SIG-M5 treated with dmso at 0.1 percent for 504 hours (cell line): ENCODE measurements at regions not wholly inside any gene's neighbourhood (a gene's known extent, or its start where the extent isn't known, plus 50 kb on each side); places are given as distances from the start of the nearest gene placed in this dataset.
"Not testable (repeated sequence)": the region's sequence is repeated elsewhere in the genome, so short reads cannot be mapped to it uniquely, and the experiment has no call there.

Source experiments
- DNase-seq: peaks from one replicate; lab custom pipeline; 2025; ENCODE audit not compliant: unreplicated experiment; lab: John Stamatoyannopoulos, UW

DNA sequence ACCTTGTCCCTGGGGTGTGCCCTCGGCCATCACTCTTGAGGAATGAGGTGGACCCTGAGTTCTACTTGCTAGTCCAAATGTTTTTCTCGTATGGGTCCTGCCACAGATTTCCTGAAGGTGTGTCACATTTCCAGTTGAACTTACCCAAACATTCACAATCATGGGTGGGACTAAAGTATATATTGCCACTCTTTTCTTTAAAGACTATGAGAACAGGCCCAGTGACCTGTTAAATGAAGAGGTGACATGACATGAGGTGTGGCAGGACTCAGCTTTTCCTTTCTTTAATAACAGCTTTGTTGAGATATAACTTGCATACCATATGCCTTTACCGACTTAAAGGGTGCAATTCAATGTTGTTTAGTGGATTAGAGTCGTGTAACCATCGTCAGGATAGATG is 177.2 kb upstream of the EXOC2 start:
- DNase-seq: no peak

DNA sequence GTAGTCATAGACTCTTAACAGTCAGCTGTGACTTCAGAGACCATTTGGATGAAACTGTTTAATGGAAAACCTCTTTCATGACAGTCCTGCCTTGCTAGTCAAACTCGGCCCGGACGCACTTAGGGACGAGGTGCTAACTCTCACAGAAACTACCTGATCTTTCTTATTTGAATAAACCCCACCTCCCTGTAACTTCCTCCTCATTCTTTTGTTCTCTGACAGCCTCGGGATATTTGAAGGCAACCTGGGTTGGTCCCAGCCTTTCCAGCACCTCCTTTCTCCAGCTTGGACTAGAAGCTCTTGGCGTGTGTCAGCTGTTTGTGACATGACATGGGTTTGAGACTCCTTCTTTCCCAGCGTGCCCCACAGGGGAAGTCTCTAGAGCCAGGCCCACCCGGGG is 175.3 kb upstream of the EXOC2 start:
- no peak for DNase-seq

DNA sequence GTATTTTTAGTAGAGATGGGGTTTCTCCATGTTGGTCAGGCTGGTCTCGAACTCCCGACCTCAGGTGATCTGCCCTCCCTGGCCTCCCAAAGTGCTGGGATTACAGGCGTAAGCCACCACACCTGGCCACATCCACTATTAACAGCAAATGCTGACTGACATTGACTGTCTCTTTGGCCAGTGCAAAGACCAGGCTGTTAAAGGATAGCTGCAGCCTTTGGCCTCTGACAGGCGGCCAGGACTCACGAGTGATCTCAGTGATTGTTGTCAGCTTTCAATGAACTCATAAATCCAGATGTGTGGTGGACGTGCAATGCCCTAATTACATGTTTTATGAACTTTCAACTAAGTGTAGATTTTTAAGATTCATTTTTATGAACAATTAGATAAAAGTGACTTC is 174.4 kb upstream of the EXOC2 start:
- no peak for DNase-seq

DNA sequence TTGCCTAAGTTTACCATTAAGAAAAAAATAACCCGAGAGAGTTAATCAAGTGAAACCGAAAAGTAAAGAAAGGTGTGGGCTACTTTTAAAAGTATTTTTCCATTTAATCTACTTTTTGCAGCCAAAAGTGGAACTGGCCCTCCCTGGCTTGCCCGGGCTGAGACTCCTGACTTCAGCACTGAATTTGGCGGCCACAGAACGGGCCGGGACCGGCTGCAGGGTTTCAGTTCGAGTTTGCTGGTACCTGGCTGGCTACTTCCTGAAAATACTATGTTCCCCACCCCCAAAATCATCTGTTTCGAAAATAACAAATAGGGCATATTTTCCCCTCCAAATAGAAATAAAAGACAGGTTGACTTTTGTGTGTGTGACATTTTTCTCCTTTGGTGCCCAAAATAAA is 173.4 kb upstream of the EXOC2 start:
- DNase-seq: no peak

DNA sequence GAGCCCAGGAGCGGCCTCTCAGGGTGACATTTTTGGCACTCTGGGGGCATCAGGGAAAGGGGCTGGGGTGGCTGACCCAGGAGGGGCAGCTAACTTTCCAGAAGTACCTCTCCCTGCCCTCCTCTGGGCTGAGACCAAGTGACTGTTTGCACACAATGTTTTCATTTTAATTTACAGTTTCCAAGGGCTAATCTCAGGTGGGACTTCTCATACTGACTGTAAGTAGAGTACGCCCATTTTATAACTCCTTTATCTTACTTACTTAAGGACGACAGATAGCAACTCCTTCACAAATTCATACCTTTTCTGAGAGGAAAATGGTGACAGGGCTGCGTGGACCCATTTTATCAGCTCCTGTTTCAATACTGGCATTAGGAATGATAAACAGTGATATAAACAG is 172.9 kb upstream of the EXOC2 start:
- DNase-seq: no peak

DNA sequence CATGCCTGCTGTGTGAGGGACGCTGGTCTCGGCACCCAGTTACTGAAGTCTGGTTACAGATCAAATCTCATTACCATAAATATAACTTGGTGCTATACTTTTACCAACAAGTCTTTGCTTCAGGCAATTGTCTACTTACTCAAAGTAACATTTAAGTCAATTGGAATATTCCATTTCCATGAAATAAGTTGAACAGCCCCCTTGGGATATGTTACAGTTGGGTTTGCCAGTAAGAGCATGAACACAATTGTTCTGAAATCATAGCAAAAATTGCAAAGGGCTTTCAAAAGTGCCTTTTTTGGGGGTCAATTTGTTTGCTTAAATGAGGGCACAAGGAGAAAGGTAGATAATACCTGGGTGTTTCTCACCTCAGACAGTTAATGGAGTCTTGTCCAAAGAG is 170.9 kb upstream of the EXOC2 start:
- DNase-seq: no peak

DNA sequence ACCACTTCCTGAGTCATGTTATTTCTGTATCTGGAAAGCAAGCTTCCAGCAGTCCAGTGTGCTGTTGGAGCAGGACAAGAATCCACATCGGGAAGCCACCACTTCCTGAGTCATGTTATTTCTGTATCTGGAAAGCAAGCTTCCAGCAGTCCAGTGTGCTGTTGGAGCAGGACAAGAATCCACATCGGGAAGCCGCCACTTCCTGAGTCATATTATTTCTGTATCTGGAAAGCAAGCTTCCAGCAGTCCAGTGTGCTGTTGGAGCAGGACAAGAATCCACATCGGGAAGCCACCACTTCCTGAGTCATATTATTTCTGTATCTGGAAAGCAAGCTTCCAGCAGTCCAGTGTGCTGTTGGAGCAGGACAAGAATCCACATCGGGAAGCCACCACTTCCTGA is 170.2 kb upstream of the EXOC2 start:
- not testable (repeated sequence) for DNase-seq

DNA sequence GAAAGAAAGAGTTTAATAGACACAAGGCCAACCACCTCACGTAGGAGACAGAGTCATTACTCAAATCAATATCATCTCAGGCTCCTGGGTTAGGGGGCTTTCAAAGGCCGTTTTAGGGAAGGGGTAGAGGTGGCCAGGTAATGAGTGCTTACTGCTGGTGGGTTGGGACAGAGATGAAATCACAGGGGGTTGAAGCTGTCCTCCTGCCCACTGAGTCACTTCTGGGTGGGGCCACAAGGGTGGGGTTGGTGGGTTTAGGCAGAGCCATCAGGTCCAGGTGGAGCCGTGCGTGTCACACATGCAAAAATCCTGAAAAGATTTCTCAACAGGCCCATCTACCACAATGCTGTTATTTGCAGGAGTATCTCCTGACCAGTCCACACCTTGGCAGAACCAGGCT is 167.0 kb upstream of the EXOC2 start:
- DNase-seq: no peak

DNA sequence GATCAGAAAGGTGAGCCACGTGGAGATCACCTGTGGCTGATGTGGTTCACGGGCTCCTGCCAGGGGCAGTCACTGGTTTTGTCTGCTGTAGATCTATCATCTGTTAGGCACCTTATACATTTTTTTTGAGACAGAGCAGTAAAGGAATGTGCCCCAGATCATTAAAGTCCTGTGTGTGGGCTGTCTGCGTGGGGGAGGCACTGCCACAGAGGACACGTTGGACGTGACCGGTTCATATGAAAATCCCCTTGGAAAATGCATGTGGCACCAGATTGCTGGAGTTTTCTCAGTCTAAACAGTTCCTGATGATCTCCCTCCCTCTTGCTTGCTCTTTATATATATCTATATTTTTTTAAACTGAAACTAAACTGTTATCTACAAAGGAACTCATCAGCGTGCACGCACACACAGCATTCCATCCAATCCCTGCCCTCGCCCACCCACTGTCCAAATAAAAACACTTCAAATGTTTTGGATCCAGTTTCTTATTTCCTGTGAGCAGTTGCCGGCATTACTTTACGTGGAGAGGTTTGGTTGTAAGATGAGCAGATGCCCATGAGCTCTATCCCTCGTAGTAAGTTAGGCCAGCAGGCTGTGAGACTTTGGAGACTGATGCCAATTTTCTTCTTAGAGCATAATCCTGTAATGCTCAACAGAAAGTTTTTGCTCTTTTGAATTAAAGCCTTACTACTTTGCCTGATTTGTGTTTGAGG is 161.6 kb upstream of the EXOC2 start:
- DNase-seq: no peak

DNA sequence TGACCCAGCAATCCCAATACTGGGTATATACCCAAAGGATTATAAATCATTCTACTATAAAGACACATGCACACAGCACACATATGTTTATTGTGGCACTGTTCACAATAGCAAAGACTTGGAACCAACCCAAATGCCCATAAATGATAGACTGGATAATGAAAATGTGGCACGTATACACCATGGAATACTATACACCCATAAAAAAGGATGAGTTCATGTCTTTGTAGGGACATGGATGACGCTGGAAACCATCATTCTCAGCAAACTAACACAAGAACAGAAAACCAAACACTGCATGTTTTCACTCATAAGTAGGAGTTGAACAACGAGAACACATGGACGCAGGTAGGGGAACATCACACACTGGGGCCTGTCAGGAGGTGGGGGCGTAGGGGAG is 159.3 kb upstream of the EXOC2 start:
- DNase-seq: not testable (repeated sequence)

DNA sequence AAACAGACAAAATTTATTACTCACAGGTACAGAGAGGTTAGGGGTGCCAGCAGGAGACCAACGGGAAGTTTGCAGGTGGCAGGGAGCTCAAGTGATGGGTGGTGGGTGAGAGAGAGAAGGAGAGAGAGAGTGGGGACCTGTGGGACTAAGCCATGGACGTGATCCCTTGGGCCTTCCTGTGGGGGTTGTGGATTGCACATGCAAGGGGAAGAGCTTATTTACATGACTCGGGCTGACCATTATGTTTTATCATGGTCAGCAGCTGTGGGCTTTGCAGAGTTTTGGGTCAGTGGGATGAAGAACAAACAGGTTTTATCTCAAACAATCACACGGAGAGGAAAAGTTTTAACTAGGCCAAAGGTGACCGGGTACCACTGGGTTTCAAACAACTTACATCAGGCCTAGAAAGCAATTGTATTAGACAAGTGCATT is 156.2 kb upstream of the EXOC2 start:
- DNase-seq: no peak

DNA sequence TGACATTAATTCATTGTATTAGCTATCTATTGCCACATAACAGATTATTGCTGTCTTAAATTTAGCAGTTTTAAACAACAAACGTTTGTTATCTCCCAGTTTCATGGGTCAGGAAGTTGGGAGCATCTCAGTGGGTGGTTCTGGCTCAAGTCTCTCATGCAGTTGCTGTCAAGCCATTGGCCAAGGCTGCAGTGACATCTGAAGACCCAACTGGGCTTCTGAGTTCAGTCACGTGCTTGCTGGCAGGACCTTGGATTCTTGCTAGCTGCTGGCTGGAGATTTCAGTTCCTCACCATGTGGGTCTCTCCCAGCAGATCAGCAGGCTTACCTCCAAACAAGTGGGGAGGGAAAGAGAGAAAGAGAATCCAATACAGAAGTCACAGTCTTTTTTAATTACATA is 152.6 kb upstream of the EXOC2 start:
- no peak for DNase-seq

DNA sequence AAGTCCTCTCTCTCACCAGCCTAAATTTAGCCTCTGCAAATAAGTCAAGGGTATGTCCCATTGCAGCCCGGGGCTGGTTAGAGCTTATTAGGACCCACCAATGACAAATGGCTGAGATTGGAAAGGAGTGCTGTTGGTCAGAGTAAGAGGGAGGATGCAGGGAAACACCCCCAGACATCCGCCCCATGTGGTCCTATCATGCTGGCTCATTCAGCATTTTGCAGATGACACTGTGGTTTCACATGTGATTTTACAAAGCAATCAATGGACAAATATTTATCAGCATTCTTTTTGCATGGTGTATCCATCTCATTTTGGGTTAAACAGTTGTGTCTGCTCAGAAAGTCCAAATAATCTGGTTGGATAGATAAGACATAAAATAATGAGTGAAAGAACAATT is 152.2 kb upstream of the EXOC2 start:
- no peak for DNase-seq

DNA sequence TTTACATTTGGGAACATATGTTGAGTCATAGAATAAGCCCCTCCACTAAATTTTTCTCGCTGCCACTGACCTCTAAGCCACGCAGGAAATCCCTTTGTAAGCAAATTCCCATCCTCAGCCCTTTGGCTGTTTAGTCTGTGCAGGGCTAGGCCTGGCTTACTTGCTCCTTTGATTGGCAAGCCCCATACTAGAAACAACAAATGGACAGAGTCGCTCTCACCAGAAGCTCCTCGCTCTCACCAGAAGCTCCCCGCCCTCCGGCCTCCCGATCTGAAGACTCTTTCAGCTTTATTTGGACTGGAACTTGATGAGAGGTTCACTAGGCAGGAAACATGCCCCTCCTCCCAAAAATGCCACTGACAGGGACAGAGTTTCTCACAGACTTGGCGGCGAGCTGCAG is 149.2 kb upstream of the EXOC2 start:
- no peak for DNase-seq

DNA sequence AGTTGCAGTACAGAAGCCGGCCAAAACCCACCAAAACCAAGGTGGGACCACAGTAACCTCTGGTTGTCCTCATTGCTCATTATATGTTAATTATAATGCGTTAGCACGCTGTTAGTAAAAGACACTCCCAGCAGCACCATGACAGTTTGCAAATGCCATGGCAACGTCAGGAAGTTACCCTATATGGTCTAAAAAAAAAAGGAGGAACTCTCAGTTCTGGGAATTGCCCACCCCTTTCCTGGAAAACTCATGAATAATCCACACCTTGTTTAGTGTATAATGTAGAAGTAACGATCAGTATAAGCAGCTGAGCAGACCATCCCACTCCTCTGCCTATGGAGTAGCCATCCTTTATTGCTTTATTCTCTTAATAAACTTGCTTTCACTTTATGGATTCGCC is 148.6 kb upstream of the EXOC2 start:
- DNase-seq: no peak

DNA sequence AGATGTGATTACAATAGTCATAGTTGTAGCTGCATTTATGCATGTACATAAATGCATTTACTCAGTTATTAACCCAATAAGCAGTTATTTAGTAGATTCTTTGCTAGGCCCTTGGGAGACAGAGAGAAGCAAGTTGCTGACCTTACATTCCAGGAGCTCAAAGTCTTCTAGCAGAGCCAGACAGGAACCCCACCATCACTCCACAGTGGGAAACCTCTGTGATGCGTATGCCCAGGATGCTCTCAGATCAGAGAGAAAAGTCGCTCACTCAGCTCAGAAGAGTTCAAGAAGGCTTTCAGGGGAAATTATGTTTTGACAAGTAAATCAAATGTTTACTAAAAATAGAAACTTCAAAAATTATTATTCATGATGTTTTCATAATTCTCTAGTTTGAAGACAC is 146.3 kb upstream of the EXOC2 start:
- DNase-seq: no peak

DNA sequence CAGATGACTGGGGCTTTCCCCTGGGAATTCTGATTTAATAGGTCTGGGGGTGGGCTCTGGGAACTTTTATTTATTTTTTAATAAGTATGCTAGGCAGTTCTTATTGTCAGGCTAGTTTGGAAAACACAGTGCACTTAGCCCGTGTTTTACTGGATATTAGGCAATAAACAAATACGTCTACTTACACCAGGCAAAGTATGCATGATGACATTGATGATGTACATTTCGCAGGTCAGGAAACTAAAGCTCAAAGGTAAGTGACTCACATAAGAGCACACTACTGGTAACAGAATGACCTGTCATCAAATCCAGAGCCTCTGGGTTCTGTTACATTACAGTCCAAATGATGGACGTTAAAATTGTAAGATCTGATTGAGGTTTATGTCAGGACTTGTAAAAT is 144.4 kb upstream of the EXOC2 start:
- DNase-seq: no peak

DNA sequence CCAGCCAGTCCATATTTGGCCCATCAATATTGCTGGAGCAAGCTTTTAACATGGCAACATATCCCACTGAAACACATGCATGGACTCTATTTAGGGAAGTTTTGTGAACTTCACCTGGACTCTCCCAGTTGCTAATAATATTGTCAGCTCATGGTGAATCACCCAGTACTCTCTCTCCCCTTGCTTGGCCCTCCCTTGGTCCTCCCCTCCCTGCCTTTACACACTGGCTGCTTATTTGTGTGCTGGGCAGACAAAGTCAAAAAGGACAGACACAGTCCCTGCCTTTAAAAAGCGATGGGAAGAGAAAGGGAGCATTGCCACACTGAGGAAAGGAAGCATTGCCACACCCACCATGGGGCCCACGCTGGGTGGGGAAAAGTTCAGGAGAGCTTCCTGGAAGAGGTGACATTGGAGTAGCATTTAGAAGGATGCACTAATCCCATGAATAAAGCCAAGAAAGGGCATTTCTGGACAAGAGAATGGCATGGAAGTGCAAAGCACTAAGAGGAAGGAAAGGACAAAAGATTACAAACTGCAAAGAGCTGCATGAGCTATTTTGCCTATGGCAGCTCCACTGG is 143.4 kb upstream of the EXOC2 start:
- DNase-seq: no peak

DNA sequence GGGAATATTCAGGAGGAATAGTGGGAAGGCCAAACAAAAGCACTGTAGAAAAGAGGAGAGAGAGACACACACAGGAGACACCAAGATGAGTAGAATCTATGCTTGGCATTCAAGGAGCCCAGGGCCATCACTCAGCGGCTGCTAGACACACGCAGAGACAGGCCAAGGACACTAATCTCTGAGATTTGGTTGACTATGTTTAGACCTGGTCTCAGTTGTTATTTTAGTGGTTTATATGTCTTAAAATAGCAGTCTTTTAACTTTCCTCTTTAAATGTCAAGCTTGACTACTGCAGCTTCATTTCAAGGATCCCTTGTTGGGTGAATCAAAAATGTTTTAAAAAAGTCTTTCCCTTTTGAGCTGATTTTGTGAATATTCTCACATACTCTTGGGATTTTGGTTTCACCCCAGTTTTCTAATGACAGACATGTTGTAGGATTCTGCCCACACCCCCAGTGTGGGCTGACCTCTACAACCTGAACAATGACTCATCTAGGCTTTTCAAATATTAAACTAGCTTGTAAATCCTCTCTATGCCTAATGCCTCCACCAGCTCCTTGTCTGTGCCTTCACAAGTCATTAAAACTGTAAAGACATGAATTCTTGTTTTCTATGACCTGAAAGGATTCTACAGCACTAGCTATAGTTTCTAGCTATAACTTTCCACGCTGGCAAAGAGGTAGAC is 142.7 kb upstream of the EXOC2 start:
- DNase-seq: no peak

DNA sequence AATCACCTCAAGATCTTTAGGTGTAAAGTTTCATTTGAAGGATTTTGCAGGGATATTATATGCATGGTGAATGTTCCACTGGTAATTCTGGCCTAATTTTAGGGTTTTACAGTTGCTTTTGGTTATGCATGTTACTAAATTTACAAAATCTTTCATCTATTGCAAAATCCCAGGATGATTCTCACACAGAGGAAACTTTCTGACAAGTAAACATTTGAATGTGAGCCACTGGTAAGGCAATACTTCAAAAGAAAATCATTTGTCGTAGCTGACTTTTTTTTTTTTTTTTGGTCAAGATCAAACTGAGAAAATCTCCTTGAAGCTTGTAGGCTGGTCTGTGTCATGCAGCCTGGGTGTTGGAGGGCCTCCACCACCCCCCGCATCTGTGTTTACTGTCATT is 141.9 kb upstream of the EXOC2 start:
- DNase-seq: no peak

DNA sequence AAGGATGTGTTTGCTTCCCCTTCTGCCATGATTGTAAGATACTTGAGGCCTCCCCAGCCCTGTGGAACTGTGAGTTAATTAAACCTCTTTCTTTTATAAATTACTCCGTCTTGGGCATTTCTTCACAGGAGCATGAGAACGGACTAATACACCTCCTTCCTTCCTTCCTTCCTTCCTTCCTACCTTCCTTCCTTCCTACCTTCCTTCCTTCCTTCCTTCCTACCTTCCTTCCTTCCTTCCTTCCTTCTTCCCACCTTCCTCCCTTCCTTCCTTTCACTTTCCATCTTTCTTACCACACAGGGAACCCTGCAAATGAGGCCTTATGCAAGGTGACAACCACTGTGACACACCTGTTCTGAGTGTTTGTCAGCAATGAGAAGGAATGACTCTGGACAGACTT is 141.3 kb upstream of the EXOC2 start:
- DNase-seq: no peak

DNA sequence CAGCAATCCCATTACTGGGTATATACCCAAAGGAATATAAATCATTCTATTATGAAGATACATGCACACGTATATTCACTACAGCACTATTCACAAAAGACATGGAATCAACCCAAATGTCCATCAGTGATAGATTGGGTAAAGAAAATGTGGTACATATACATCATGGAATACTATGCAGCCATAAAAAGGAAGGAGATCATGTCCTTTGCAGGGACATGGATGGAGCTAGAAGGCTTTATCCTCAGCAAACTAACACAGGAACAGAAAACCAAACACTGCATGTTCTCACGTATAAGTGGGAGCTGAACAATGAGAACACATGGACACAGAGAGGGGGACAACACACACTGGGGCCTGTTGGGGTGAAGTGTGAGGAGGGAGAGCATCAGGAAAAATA is 139.9 kb upstream of the EXOC2 start:
- not testable (repeated sequence) for DNase-seq
